GM20000 (cell line): ENCODE measurements at regions not wholly inside any gene's neighbourhood (a gene's known extent, or its start where the extent isn't known, plus 50 kb on each side); places are given as distances from the start of the nearest gene placed in this dataset.

Experiments used
- DNase-seq: peaks from one replicate; pipeline ENCODE4 v3.0.0; 2012; ENCODE audit warnings: low spot score
- CTCF ChIP-seq: IDR thresholded peaks from 2 replicates; pipeline ENCODE4 v1.5.1; 2012; ENCODE audit warnings: mild to moderate bottlenecking, control low read depth; ENCODE audit errors: extremely low read depth, missing control alignments

GRCh38 chr2:198811198-198811597 is 646.5 kb downstream of the SATB2 start:
- DNase-seq: no peak
- no peak for TF ChIP-seq CTCF

GRCh38 chr2:198809976-198810375 is 647.8 kb downstream of the SATB2 start:
- no peak for TF ChIP-seq CTCF

GRCh38 chr2:198807131-198807530 is 650.6 kb downstream of the SATB2 start:
- no peak for DNase-seq
- no peak for TF ChIP-seq CTCF

More at GRCh38 chr2:198809976-198810375, 647.8 kb downstream of the SATB2 start:
- no peak for DNase-seq

GRCh38 chr2:198795419-198795818 is 662.3 kb downstream of the SATB2 start:
- no peak for DNase-seq
- TF ChIP-seq CTCF: no peak

- no peak for TF ChIP-seq CTCF
- no peak for DNase-seq
Measured at GRCh38 chr2:198791623-198792022, 666.1 kb downstream of the SATB2 start.

- DNase-seq: no peak
Measured at GRCh38 chr2:198788676-198789075, 669.1 kb downstream of the SATB2 start.

GRCh38 chr2:198782734-198783133 is 675.0 kb downstream of the SATB2 start:
- no peak for DNase-seq
- TF ChIP-seq CTCF: no peak

More at GRCh38 chr2:198788676-198789075, 669.1 kb downstream of the SATB2 start:
- TF ChIP-seq CTCF: no peak
